ENCODE measurements at regions not wholly inside any gene's neighbourhood (a gene's known extent, or its start where the extent isn't known, plus 50 kb on each side); places are given as distances from the start of the nearest gene placed in this dataset.
"Not testable (repeated sequence)": the region's sequence is repeated elsewhere in the genome, so short reads cannot be mapped to it uniquely, and the experiment has no call there.

GRCh38 chr2:224161712-224162111 is 122.6 kb upstream of the SERPINE2 start:
- H3K9me3 Mint-ChIP-seq, result no peaks in the 10 kb centered on the region
- H3K4me1 Mint-ChIP-seq, result no peaks in the 10 kb centered on the region
- ATAC-seq (replicated peaks; ENCODE audit: extremely low read depth, poor library complexity, severe bottlenecking), result no peak
- H3K36me3 Mint-ChIP-seq (ENCODE audit: insufficient read depth), result no peaks in the 10 kb centered on the region
- DNase-seq (ENCODE audit: low spot score in 2 of 2), result no peak
- H3K4me3 Mint-ChIP-seq, result no peak overlapping the region
- peaks cover 62% of the 10 kb centered on the region for H3K27me3 Mint-ChIP-seq
- no peak overlapping the region for H3K27ac Mint-ChIP-seq (ENCODE audit: low read depth)

DNA sequence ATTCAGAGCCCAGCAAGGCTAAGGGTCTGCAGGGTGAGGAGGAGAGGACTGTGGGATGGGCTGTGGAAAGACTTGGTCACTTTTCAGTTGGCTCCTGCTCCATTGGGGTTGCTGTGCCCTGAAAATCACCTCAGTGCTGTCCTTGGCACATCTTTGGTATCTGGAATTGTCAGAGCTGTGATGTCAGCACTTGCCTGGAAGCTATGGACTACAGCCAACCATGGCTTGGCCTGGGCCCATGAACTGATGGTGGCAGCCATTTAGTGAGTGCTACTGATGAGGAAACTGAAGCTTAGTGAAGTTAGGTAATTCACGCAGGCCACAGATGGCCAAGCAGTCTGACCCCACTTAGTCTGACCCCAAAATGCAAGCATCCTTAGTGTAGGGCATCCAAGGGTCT is 121.8 kb upstream of the SERPINE2 start:
- Mint-ChIP-seq H3K27me3 (peaks cover 66% of the 10 kb centered on the region), H3K9me3 (no peaks in the 10 kb centered on the region), H3K4me1 (no peaks in the 10 kb centered on the region), H3K36me3 (ENCODE audit: insufficient read depth) (no peaks in the 10 kb centered on the region), H3K27ac (ENCODE audit: low read depth) (no peak overlapping the region), H3K4me3 (no peak overlapping the region)
- no peak for ATAC-seq (replicated peaks; ENCODE audit: extremely low read depth, poor library complexity, severe bottlenecking)
- no peak for DNase-seq (ENCODE audit: low spot score in 2 of 2)

GRCh38 chr2:224159345-224159928 is 120.4 kb upstream of the SERPINE2 start:
- DNase-seq (ENCODE audit: low spot score in 2 of 2) (no peak), ATAC-seq (replicated peaks; ENCODE audit: extremely low read depth, poor library complexity, severe bottlenecking) (no peak)
- no peaks in the 10 kb centered on the region for H3K36me3 Mint-ChIP-seq (ENCODE audit: insufficient read depth)
- no peak overlapping the region for H3K27ac Mint-ChIP-seq (ENCODE audit: low read depth)
- no peak overlapping the region for H3K4me3 Mint-ChIP-seq
- peaks cover 59% of the 10 kb centered on the region for H3K27me3 Mint-ChIP-seq
- H3K9me3 Mint-ChIP-seq, result no peaks in the 10 kb centered on the region
- no peaks in the 10 kb centered on the region for H3K4me1 Mint-ChIP-seq

- ATAC-seq (replicated peaks; ENCODE audit: extremely low read depth, poor library complexity, severe bottlenecking) (no peak), DNase-seq (ENCODE audit: low spot score in 2 of 2) (no peak)
- Mint-ChIP-seq H3K27me3 (peaks cover 53% of the 10 kb centered on the region), H3K4me3 (no peak overlapping the region), H3K9me3 (no peaks in the 10 kb centered on the region), H3K4me1 (no peaks in the 10 kb centered on the region), H3K36me3 (ENCODE audit: insufficient read depth) (no peaks in the 10 kb centered on the region), H3K27ac (ENCODE audit: low read depth) (no peak overlapping the region)
Observed at GRCh38 chr2:224158831-224159230, 119.7 kb upstream of the SERPINE2 start.

GRCh38 chr2:224158061-224158460 is 119.0 kb upstream of the SERPINE2 start:
- no peaks in the 10 kb centered on the region for H3K9me3 Mint-ChIP-seq
- H3K27me3 Mint-ChIP-seq, result peaks cover 46% of the 10 kb centered on the region
- ATAC-seq (replicated peaks; ENCODE audit: extremely low read depth, poor library complexity, severe bottlenecking) (no peak), DNase-seq (ENCODE audit: low spot score in 2 of 2) (no peak)
- H3K27ac Mint-ChIP-seq (ENCODE audit: low read depth), result no peak overlapping the region
- no peaks in the 10 kb centered on the region for H3K36me3 Mint-ChIP-seq (ENCODE audit: insufficient read depth)
- no peaks in the 10 kb centered on the region for H3K4me1 Mint-ChIP-seq
- no peak overlapping the region for H3K4me3 Mint-ChIP-seq

- DNase-seq (ENCODE audit: low spot score in 2 of 2) (no peak), ATAC-seq (replicated peaks; ENCODE audit: extremely low read depth, poor library complexity, severe bottlenecking) (no peak)
- Mint-ChIP-seq H3K9me3 (no peaks in the 10 kb centered on the region), H3K36me3 (ENCODE audit: insufficient read depth) (no peaks in the 10 kb centered on the region), H3K27ac (ENCODE audit: low read depth) (no peak overlapping the region), H3K27me3 (peaks cover 46% of the 10 kb centered on the region), H3K4me3 (no peak overlapping the region), H3K4me1 (no peaks in the 10 kb centered on the region)
Observed at GRCh38 chr2:224157655-224158054, 118.6 kb upstream of the SERPINE2 start.

- Mint-ChIP-seq H3K4me3 (no peak overlapping the region), H3K36me3 (ENCODE audit: insufficient read depth) (no peaks in the 10 kb centered on the region), H3K9me3 (no peaks in the 10 kb centered on the region), H3K27me3 (peaks cover 37% of the 10 kb centered on the region), H3K27ac (ENCODE audit: low read depth) (no peak overlapping the region), H3K4me1 (no peaks in the 10 kb centered on the region)
- ATAC-seq (replicated peaks; ENCODE audit: extremely low read depth, poor library complexity, severe bottlenecking) (no peak), DNase-seq (ENCODE audit: low spot score in 2 of 2) (no peak)
Observed at GRCh38 chr2:224156436-224156835, 117.3 kb upstream of the SERPINE2 start.

DNA sequence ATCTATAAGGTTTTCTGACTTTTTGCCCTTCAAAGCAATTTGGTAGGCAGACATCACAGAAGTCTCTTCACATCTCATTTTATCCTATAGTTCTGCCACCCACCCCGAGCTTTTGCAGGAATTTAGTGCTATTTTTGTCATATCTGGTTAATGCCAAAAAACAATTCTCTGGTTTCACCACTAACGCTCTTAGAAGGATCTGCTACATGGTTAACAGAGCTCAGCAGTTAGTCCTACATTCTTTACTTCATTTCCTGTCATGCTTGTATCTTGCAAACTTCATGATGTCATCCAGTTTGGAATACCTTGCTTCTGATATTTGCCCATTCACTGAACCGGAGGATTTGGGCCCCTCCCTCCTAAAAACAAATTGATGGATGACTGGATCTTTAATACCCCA is 116.8 kb upstream of the SERPINE2 start:
- no peak overlapping the region for H3K27ac Mint-ChIP-seq (ENCODE audit: low read depth)
- DNase-seq (ENCODE audit: low spot score in 2 of 2), result no peak
- H3K9me3 Mint-ChIP-seq, result no peaks in the 10 kb centered on the region
- no peak for ATAC-seq (replicated peaks; ENCODE audit: extremely low read depth, poor library complexity, severe bottlenecking)
- no peak overlapping the region for H3K4me3 Mint-ChIP-seq
- H3K36me3 Mint-ChIP-seq (ENCODE audit: insufficient read depth), result no peaks in the 10 kb centered on the region
- H3K4me1 Mint-ChIP-seq, result no peaks in the 10 kb centered on the region
- peaks cover 37% of the 10 kb centered on the region for H3K27me3 Mint-ChIP-seq

DNA sequence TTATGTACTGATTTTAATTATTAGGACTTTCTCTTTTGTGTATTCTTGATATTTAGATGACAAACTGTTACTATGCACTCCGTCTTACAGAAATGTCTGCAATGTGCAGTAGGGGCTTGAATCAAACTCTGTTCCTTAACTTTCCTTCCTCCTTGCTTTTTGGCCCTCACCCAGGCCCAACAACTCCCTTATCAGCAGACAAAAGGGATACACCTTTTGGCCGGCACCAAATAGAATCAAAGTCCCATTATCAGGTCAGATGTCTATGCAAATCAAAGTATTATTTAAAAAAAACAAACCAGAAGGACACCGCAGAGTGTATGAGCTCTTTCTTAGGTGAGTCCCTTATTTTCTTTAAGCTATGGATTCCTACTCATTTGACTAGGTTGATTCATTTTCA is 116.3 kb upstream of the SERPINE2 start:
- no peak overlapping the region for H3K4me3 Mint-ChIP-seq
- DNase-seq (ENCODE audit: low spot score in 2 of 2), result no peak
- no peak overlapping the region for H3K27ac Mint-ChIP-seq (ENCODE audit: low read depth)
- no peaks in the 10 kb centered on the region for H3K36me3 Mint-ChIP-seq (ENCODE audit: insufficient read depth)
- peaks cover 2% of the 10 kb centered on the region for H3K9me3 Mint-ChIP-seq
- no peaks in the 10 kb centered on the region for H3K4me1 Mint-ChIP-seq
- no peak for ATAC-seq (replicated peaks; ENCODE audit: extremely low read depth, poor library complexity, severe bottlenecking)
- peaks cover 40% of the 10 kb centered on the region for H3K27me3 Mint-ChIP-seq

DNA sequence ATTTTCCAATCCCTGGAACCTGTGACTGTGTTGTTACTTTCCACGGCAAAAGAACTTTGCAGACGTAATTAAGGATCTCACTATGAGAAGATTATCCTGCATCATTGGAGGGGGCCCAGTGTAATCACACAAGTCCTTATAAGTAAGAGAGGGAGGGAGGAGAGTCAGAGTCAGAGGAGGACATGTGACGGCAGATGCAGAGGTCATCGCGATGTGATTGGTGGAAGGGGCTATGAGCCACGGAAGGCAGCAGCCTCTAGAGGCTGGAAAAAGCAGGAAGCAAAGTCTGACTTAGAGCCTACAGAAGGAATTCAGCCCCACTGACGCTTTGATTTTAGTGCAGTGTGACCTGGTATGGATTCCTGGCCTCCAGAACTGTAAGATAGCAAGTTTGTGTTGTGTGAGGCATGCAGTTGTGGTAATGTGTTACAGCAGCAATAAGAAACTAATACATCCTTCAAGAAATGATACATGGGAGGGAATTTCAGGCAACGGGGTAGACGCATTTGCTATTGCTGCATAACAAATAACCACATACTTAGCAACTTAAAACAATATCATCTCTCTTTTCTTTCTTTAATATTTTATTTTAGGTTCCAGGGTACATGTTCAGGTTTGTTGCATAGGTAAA is 112.7 kb upstream of the SERPINE2 start:
- Mint-ChIP-seq H3K9me3 (peaks cover 6% of the 10 kb centered on the region), H3K4me1 (no peaks in the 10 kb centered on the region), H3K36me3 (ENCODE audit: insufficient read depth) (no peaks in the 10 kb centered on the region), H3K27ac (ENCODE audit: low read depth) (no peak overlapping the region), H3K4me3 (no peak overlapping the region), H3K27me3 (peaks cover 21% of the 10 kb centered on the region)
- no peak for DNase-seq (ENCODE audit: low spot score in 2 of 2)
- ATAC-seq (replicated peaks; ENCODE audit: extremely low read depth, poor library complexity, severe bottlenecking), result no peak

DNA sequence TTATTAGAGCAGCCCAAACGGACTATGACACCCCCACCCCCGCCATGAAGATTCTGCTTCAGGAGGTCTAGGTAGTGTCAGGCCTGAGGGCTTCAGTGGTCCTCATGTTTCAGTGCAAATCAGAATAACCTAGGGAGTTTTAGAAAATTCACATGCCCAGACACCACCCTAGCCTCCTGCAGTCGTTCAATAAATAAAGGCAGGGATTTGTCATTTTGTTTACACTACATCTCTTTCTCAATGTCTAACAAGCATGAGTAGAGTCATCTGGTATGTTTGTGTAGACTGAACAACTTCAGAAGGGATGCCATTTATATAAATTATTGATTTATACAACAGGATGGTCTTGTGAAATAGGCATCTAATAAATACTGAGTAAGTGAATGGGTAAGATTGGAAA is 112.1 kb upstream of the SERPINE2 start:
- Mint-ChIP-seq H3K4me3 (no peak overlapping the region), H3K4me1 (no peaks in the 10 kb centered on the region)
- no peak for DNase-seq (ENCODE audit: low spot score in 2 of 2)

GRCh38 chr2:224148058-224148457 is 109.0 kb upstream of the SERPINE2 start:
- ATAC-seq (replicated peaks; ENCODE audit: extremely low read depth, poor library complexity, severe bottlenecking); DNase-seq (ENCODE audit: low spot score in 2 of 2); H3K4me1 Mint-ChIP-seq; H3K27ac Mint-ChIP-seq (ENCODE audit: low read depth); H3K9me3 Mint-ChIP-seq; H3K36me3 Mint-ChIP-seq (ENCODE audit: insufficient read depth); H3K4me3 Mint-ChIP-seq: not testable (repeated sequence)
- peaks cover 23% of the 10 kb centered on the region for H3K27me3 Mint-ChIP-seq

More for the DNA sequence above, 112.1 kb upstream of the SERPINE2 start:
- Mint-ChIP-seq H3K27ac (ENCODE audit: low read depth) (no peak overlapping the region), H3K9me3 (peaks cover 6% of the 10 kb centered on the region), H3K27me3 (peaks cover 25% of the 10 kb centered on the region), H3K36me3 (ENCODE audit: insufficient read depth) (no peaks in the 10 kb centered on the region)
- ATAC-seq (replicated peaks; ENCODE audit: extremely low read depth, poor library complexity, severe bottlenecking), result no peak

DNA sequence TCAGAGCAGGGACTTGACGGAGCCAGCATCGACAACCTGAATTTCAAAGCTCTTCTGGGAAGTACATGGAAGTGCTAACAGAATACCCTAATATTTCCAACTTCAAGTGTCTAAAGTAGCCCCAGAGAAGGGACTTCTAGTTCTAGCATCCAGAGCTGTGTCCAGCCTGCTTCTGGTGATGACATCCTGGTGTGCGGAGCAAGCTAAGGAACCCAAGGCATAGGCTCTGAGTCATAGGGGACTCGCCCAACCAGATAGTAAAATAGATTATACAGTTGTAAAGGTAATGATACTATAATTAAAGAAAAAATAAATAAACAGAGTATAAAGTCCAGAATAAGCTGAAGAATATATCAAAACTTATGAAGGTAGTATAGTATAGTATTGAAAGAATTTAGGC is 108.1 kb upstream of the SERPINE2 start:
- H3K9me3 Mint-ChIP-seq, result peaks cover 6% of the 10 kb centered on the region
- H3K4me1 Mint-ChIP-seq, result no peaks in the 10 kb centered on the region
- H3K27ac Mint-ChIP-seq (ENCODE audit: low read depth), result no peak overlapping the region
- H3K27me3 Mint-ChIP-seq, result peaks cover 31% of the 10 kb centered on the region
- DNase-seq (ENCODE audit: low spot score in 2 of 2) (no peak), ATAC-seq (replicated peaks; ENCODE audit: extremely low read depth, poor library complexity, severe bottlenecking) (no peak)
- H3K36me3 Mint-ChIP-seq (ENCODE audit: insufficient read depth), result no peaks in the 10 kb centered on the region
- H3K4me3 Mint-ChIP-seq, result no peak overlapping the region

All from central memory CD8-positive, alpha-beta T cell (primary cell).